GM21717 (cell line): ENCODE measurements at regions not wholly inside any gene's neighbourhood (a gene's known extent, or its start where the extent isn't known, plus 50 kb on each side); places are given as distances from the start of the nearest gene placed in this dataset.
"Not testable (repeated sequence)": the region's sequence is repeated elsewhere in the genome, so short reads cannot be mapped to it uniquely, and the experiment has no call there.

ENCODE experiments used
- ATAC-seq: cut with Tn5 transposase; IDR thresholded peaks from one replicate; pipeline ENCODE4 v1.9.1; 2021; ENCODE audit warnings: mild to moderate bottlenecking, moderate library complexity; ENCODE audit not compliant: unreplicated experiment

GRCh38 chr18:2191180-2191790 is 380.0 kb downstream of the METTL4 start:
- no peak for ATAC-seq

- no peak for ATAC-seq
Measured at GRCh38 chr18:2192562-2192961, 378.7 kb downstream of the METTL4 start.

- ATAC-seq, result no peak
Measured at GRCh38 chr18:2197946-2198345, 373.4 kb downstream of the METTL4 start.

- ATAC-seq, result no peak
Measured at GRCh38 chr18:2199060-2199459, 372.2 kb downstream of the METTL4 start.

GRCh38 chr18:2201036-2201600 is 370.2 kb downstream of the METTL4 start:
- no peak for ATAC-seq

GRCh38 chr18:2204736-2205135 is 366.6 kb downstream of the METTL4 start:
- ATAC-seq, result no peak

- ATAC-seq, result no peak
Measured at GRCh38 chr18:2207294-2207693, 364.0 kb downstream of the METTL4 start.

- no peak for ATAC-seq
Measured at GRCh38 chr18:2212598-2213205, 358.6 kb downstream of the METTL4 start.

- no peak for ATAC-seq
Measured at GRCh38 chr18:2213905-2214304, 357.4 kb downstream of the METTL4 start.

- ATAC-seq, result no peak
Measured at GRCh38 chr18:2217356-2217755, 353.9 kb downstream of the METTL4 start.

GRCh38 chr18:2218101-2218500 is 353.2 kb downstream of the METTL4 start:
- no peak for ATAC-seq

- ATAC-seq, result no peak
Measured at GRCh38 chr18:2219706-2220105, 351.6 kb downstream of the METTL4 start.

GRCh38 chr18:2222270-2223185 is 348.8 kb downstream of the METTL4 start:
- no peak for ATAC-seq

- no peak for ATAC-seq
Measured at GRCh38 chr18:2223449-2223848, 347.9 kb downstream of the METTL4 start.

GRCh38 chr18:2223849-2224248 is 347.5 kb downstream of the METTL4 start:
- ATAC-seq, result no peak

GRCh38 chr18:2236232-2236631 is 335.1 kb downstream of the METTL4 start:
- no peak for ATAC-seq

GRCh38 chr18:2237706-2238105 is 333.6 kb downstream of the METTL4 start:
- ATAC-seq, result no peak

- ATAC-seq, result no peak
Measured at GRCh38 chr18:2240311-2240705, 331.0 kb downstream of the METTL4 start.

- no peak for ATAC-seq
Measured at GRCh38 chr18:2244641-2245040, 326.7 kb downstream of the METTL4 start.

GRCh38 chr18:2247101-2247500 is 324.2 kb downstream of the METTL4 start:
- ATAC-seq, result not testable (repeated sequence)

- no peak for ATAC-seq
Measured at GRCh38 chr18:2254977-2255376, 316.3 kb downstream of the METTL4 start.

- ATAC-seq, result no peak
Measured at GRCh38 chr18:2256577-2256976, 314.7 kb downstream of the METTL4 start.
